Kidney (tissue), 13 donors: ENCODE measurements at regions not wholly inside any gene's neighbourhood (a gene's known extent, or its start where the extent isn't known, plus 50 kb on each side); places are given as distances from the start of the nearest gene placed in this dataset.

Source experiments
- DNase-seq, 5 donors: peaks; one replicate each; pipeline ENCODE4 v3.0.0-alpha.2; 2013 to 2020
- FAIRE-seq: peaks from 2 replicates; lab custom pipeline; 2012; peaks lifted over from hg19 to GRCh38; lab: Jason Lieb, UNC
- H3K27ac ChIP-seq, 2 donors: one replicate each; pipeline ENCODE4 v1.7.0; 2013; ENCODE audit warnings: low read depth in 2 of 2, low read length in 2 of 2, inconsistent platforms in 1 of 2
- H3K27me3 ChIP-seq: one replicate; pipeline ENCODE4 v1.7.1; 2013; ENCODE audit warnings: low read length, inconsistent platforms; ENCODE audit not compliant: control insufficient read depth, insufficient read depth
- H3K36me3 ChIP-seq, 3 donors: one replicate each; pipeline versions ENCODE4 v1.7.0 to v1.7.1; 2013; ENCODE audit warnings: low read length in 3 of 3, control low read depth in 1 of 3, inconsistent platforms in 1 of 3; ENCODE audit not compliant: insufficient read depth in 3 of 3, control insufficient read depth in 2 of 3
- H3K4me1 ChIP-seq, 3 donors: one replicate each; pipeline versions ENCODE4 v1.7.0 to v1.7.1; 2013; ENCODE audit warnings: low read length in 3 of 3, inconsistent platforms in 1 of 3, low read depth in 1 of 3; ENCODE audit not compliant: control insufficient read depth in 2 of 3, insufficient read depth in 2 of 3
- H3K4me3 ChIP-seq, 3 donors: one replicate each; pipeline versions ENCODE4 v1.7.0 to v1.8.1; 2013; ENCODE audit warnings: low read length in 3 of 3, control low read depth in 1 of 3, inconsistent platforms in 1 of 3
- H3K9ac ChIP-seq, 3 donors: one replicate each; pipeline versions ENCODE4 v1.7.0 to v1.7.1; 2013; ENCODE audit warnings: low read length in 3 of 3, control low read depth in 1 of 3, inconsistent platforms in 1 of 3
- H3K9me3 ChIP-seq, 3 donors: one replicate each; pipeline versions ENCODE4 v1.7.0 to v1.7.1; 2013; ENCODE audit warnings: low read length in 3 of 3, control low read depth in 1 of 3, inconsistent platforms in 1 of 3; ENCODE audit not compliant: control insufficient read depth in 2 of 3, insufficient read depth in 1 of 3
- CTCF ChIP-seq: IDR thresholded peaks from 3 replicates; pipeline ENCODE4 v1.5.1; 2012; ENCODE audit warnings: mild to moderate bottlenecking, moderate library complexity, borderline replicate concordance; ENCODE audit not compliant: insufficient read depth; ENCODE audit errors: extremely low read depth
- intact Hi-C: fragments of 100-400 bp; cut with DNase I; formaldehyde crosslinking; loops from one replicate; pipeline ENCODE4 v1.11.1; 2022
- donor health status: control.
- donor health status: control.
- donor health status: control.
- donor health status: control.
- donor health status: control.
- donor health status: DM: yes; HTN: yes; CAD: no.
- donor health status: Normal renal cell carcinoma (clear cell type).

DNA sequence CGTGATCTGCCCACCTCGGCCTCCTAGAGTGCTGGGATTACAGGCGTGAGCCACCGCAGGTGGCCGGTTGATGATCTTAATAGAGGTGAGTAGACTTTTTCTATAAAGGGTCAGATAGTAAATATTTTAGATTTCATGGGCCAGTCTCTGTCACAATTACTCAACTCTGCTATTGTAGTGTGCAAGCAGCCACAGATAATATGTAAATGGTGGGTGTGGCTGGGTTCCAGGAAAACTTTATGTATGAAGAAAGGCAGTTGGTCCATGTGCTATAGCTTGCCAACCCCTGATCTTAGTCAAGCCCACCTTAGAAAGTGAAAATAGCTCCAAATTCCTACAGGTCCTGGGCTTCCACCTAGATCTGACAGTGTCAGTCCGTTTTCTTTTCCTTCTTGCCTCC is 94.9 kb upstream of the PMFBP1 start:
- H3K36me3 ChIP-seq = no peaks in the 10 kb centered on the region
- FAIRE-seq = no peak
- H3K4me1 ChIP-seq = no peaks in the 10 kb centered on the region
- no peak for TF ChIP-seq CTCF
- intact Hi-C loops = no loop called here
- DNase-seq = no peak
- H3K9me3 ChIP-seq = no peaks in the 10 kb centered on the region
- no peak overlapping the region for H3K9ac ChIP-seq
- H3K27ac ChIP-seq = no peak overlapping the region
- no peak overlapping the region for H3K4me3 ChIP-seq
- no peaks in the 10 kb centered on the region for H3K27me3 ChIP-seq

DNA sequence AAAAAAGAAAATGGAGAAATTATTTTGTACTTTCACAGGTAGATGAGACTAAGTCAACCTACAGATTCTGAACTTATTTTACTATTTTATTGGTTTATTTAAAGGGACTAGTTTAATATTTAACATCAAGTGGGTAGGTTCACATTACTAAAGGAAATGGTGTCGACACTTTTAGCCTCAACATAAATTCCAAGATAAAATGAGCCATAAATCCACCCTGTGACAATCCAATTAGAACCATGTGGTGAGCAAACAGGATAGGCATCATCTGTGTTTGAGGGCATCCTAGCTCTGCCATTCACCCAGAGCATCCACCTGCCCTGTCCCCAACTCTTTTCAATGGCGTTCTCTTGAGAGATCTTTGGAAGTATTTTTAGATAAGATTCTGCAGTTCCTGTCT is 92.8 kb upstream of the PMFBP1 start:
- TF ChIP-seq CTCF = no peak
- DNase-seq = no peak
- Histone ChIP-seq H3K9ac (no peak overlapping the region), H3K27ac (no peak overlapping the region), H3K9me3 (no peaks in the 10 kb centered on the region), H3K4me1 (no peaks in the 10 kb centered on the region), H3K4me3 (no peak overlapping the region), H3K36me3 (no peaks in the 10 kb centered on the region), H3K27me3 (no peaks in the 10 kb centered on the region)
- intact Hi-C loops = no loop called here
- FAIRE-seq = no peak

- DNase-seq = no peak
- no peaks in the 10 kb centered on the region for H3K9me3 ChIP-seq
- no peak for TF ChIP-seq CTCF
- no peaks in the 10 kb centered on the region for H3K36me3 ChIP-seq
- no peak overlapping the region for H3K9ac ChIP-seq
- FAIRE-seq = no peak
- H3K27me3 ChIP-seq = no peaks in the 10 kb centered on the region
- no peak overlapping the region for H3K27ac ChIP-seq
- H3K4me3 ChIP-seq = no peak overlapping the region
- intact Hi-C loops = no loop called here
- H3K4me1 ChIP-seq = no peaks in the 10 kb centered on the region
These were observed 90.8 kb upstream of the PMFBP1 start for GRCh38 chr16:72262711-72263110.

DNA sequence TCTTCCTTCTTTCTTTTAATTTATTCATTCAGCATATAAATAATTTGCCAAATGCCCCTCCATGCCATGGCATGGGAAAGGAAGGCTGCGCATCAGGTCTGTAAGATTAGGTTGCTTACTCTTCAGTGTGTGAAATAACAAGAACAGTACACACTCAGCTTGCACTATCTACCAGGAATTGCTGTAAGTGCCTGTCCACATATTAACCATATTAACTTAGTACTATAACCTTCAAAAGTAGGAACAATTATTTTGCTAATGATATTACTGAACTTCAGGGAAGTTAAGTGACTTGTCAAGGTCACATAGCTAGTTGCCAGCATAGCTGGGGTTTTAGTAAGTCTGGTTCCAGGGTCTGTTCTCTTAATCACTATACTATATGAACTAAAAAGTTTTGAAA is 89.2 kb upstream of the PMFBP1 start:
- intact Hi-C loops = no loop called here
- DNase-seq (no peak), FAIRE-seq (peak; percentile 63)
- H3K27me3 ChIP-seq = no peaks in the 10 kb centered on the region
- H3K9ac ChIP-seq = no peak overlapping the region
- no peaks in the 10 kb centered on the region for H3K36me3 ChIP-seq
- no peak for TF ChIP-seq CTCF
- no peaks in the 10 kb centered on the region for H3K9me3 ChIP-seq
- no peak overlapping the region for H3K27ac ChIP-seq
- no peak overlapping the region for H3K4me3 ChIP-seq
- H3K4me1 ChIP-seq = no peaks in the 10 kb centered on the region
